Left ventricle myocardium inferior (tissue), 1 donor: ENCODE measurements at regions not wholly inside any gene's neighbourhood (a gene's known extent, or its start where the extent isn't known, plus 50 kb on each side); places are given as distances from the start of the nearest gene placed in this dataset.
A peak's percentile ranks its signal among the peaks of the same experiment; 100 is the strongest.

Experiments used
- DNase-seq: peaks from one replicate; pipeline ENCODE4 v3.0.0-alpha.2; 2020
- H3K27ac ChIP-seq: fragments of 200-600 bp; replicated peaks from 2 replicates; pipeline ENCODE4 v1.8.0; 2021
- H3K27me3 ChIP-seq: fragments of 200-600 bp; 2 replicates; pipeline ENCODE4 v1.8.0; 2021; ENCODE audit warnings: low read depth
- H3K36me3 ChIP-seq: fragments of 200-600 bp; 2 replicates; pipeline ENCODE4 v1.8.0; 2021
- H3K4me1 ChIP-seq: fragments of 200-600 bp; 2 replicates; pipeline ENCODE4 v1.8.0; 2021
- H3K4me3 ChIP-seq: fragments of 200-600 bp; 2 replicates; pipeline ENCODE4 v1.8.0; 2021; ENCODE audit warnings: mild to moderate bottlenecking, moderate library complexity
- H3K9me3 ChIP-seq: fragments of 200-600 bp; replicated peaks from 2 replicates; pipeline ENCODE4 v1.8.0; 2021
- CTCF ChIP-seq: fragments of 200-600 bp; IDR thresholded peaks from 2 replicates; pipeline ENCODE4 v1.8.0; 2021; ENCODE audit warnings: antibody characterized with exemption, mild to moderate bottlenecking, borderline replicate concordance
- intact Hi-C: fragments of 100-400 bp; cut with micrococcal nuclease; formaldehyde crosslinking; loops from one replicate; pipeline ENCODE4 v1.11.0; 2022
- donor health status: DM: no; HTN: yes; CAD: no; lungs with severe emphysema.

GRCh38 chr15:37877851-37878741, 56.3 kb upstream of the TMCO5A start:
- Histone ChIP-seq H3K27me3 (no peaks in the 10 kb centered on the region), H3K4me1 (no peaks in the 10 kb centered on the region), H3K9me3 (no peaks in the 10 kb centered on the region), H3K36me3 (no peaks in the 10 kb centered on the region), H3K4me3 (no peak overlapping the region), H3K27ac (no peak overlapping the region)
- TF ChIP-seq CTCF: no peak
- no peak for DNase-seq
- intact Hi-C loops: no loop called here

GRCh38 chr15:37880009-37880834, 54.2 kb upstream of the TMCO5A start:
- TF ChIP-seq CTCF: peak; percentile 72
- Histone ChIP-seq H3K27ac (no peak overlapping the region), H3K36me3 (no peaks in the 10 kb centered on the region), H3K27me3 (no peaks in the 10 kb centered on the region), H3K4me3 (no peak overlapping the region), H3K4me1 (peaks cover 9% of the 10 kb centered on the region), H3K9me3 (no peaks in the 10 kb centered on the region)
- DNase-seq: no peak
- intact Hi-C loops: no loop called here

- H3K27me3 ChIP-seq: no peaks in the 10 kb centered on the region
- H3K27ac ChIP-seq: no peak overlapping the region
- H3K4me1 ChIP-seq: peaks cover 13% of the 10 kb centered on the region
- no peak overlapping the region for H3K4me3 ChIP-seq
- no peak for TF ChIP-seq CTCF
- intact Hi-C loops: no loop called here
- no peaks in the 10 kb centered on the region for H3K36me3 ChIP-seq
- DNase-seq: no peak
- H3K9me3 ChIP-seq: no peaks in the 10 kb centered on the region
Measured at GRCh38 chr15:37880835-37881153, 53.6 kb upstream of the TMCO5A start.

- Histone ChIP-seq H3K27me3 (no peaks in the 10 kb centered on the region), H3K36me3 (no peaks in the 10 kb centered on the region), H3K4me3 (no peak overlapping the region), H3K27ac (no peak overlapping the region), H3K9me3 (no peaks in the 10 kb centered on the region), H3K4me1 (peaks cover 13% of the 10 kb centered on the region)
- DNase-seq: no peak
- no peak for TF ChIP-seq CTCF
- intact Hi-C loops: no loop called here
Measured at GRCh38 chr15:37881237-37882013, 53.0 kb upstream of the TMCO5A start.

GRCh38 chr15:37882640-37883039, 51.8 kb upstream of the TMCO5A start:
- intact Hi-C loops: no loop called here
- H3K36me3 ChIP-seq: no peaks in the 10 kb centered on the region
- no peak for TF ChIP-seq CTCF
- no peaks in the 10 kb centered on the region for H3K27me3 ChIP-seq
- H3K27ac ChIP-seq: no peak overlapping the region
- DNase-seq: no peak
- H3K9me3 ChIP-seq: no peaks in the 10 kb centered on the region
- H3K4me1 ChIP-seq: peaks cover 13% of the 10 kb centered on the region
- no peak overlapping the region for H3K4me3 ChIP-seq
